ENCODE measurements at regions not wholly inside any gene's neighbourhood (a gene's known extent, or its start where the extent isn't known, plus 50 kb on each side); places are given as distances from the start of the nearest gene placed in this dataset.

- no peak overlapping the region for H3K4me3 ChIP-seq (ENCODE audit: low read depth, low read length)
- peak; percentile 79 for DNase-seq (ENCODE audit: low read depth)
- no peak for TF ChIP-seq CTCF (conservative IDR thresholded peaks at IDR 0.05; ENCODE audit: low read depth, low read length)
These were observed 152.8 kb downstream of the MACC1 start for GRCh38 chr7:20064181-20064970.

- TF ChIP-seq CTCF (conservative IDR thresholded peaks at IDR 0.05; ENCODE audit: low read depth, low read length), result no peak
- H3K4me3 ChIP-seq (ENCODE audit: low read depth, low read length), result no peak overlapping the region
- DNase-seq (ENCODE audit: low read depth), result no peak
These were observed 153.5 kb downstream of the MACC1 start for GRCh38 chr7:20063644-20064043.

GRCh38 chr7:20062932-20063331 lies 154.3 kb downstream of the MACC1 start:
- no peak overlapping the region for H3K4me3 ChIP-seq (ENCODE audit: low read depth, low read length)
- no peak for DNase-seq (ENCODE audit: low read depth)
- no peak for TF ChIP-seq CTCF (conservative IDR thresholded peaks at IDR 0.05; ENCODE audit: low read depth, low read length)

GRCh38 chr7:20053334-20054104 lies 163.7 kb downstream of the MACC1 start:
- no peak for DNase-seq (ENCODE audit: low read depth)
- H3K4me3 ChIP-seq (ENCODE audit: low read depth, low read length), result no peak overlapping the region
- no peak for TF ChIP-seq CTCF (conservative IDR thresholded peaks at IDR 0.05; ENCODE audit: low read depth, low read length)

- TF ChIP-seq CTCF (conservative IDR thresholded peaks at IDR 0.05; ENCODE audit: low read depth, low read length), result no peak
- H3K4me3 ChIP-seq (ENCODE audit: low read depth, low read length), result no peak overlapping the region
- no peak for DNase-seq (ENCODE audit: low read depth)
These were observed 166.8 kb downstream of the MACC1 start for GRCh38 chr7:20050241-20050966.

- no peak for TF ChIP-seq CTCF (conservative IDR thresholded peaks at IDR 0.05; ENCODE audit: low read depth, low read length)
These were observed 178.5 kb downstream of the MACC1 start for GRCh38 chr7:20038676-20039075.

More at GRCh38 chr7:20038676-20039075, 178.5 kb downstream of the MACC1 start:
- no peak for DNase-seq (ENCODE audit: low read depth)
- H3K4me3 ChIP-seq (ENCODE audit: low read depth, low read length), result no peak overlapping the region

Measured in epithelial cell of proximal tubule (primary cell).